D721Med (cell line): ENCODE measurements at regions not wholly inside any gene's neighbourhood (a gene's known extent, or its start where the extent isn't known, plus 50 kb on each side); places are given as distances from the start of the nearest gene placed in this dataset.
"Not testable (repeated sequence)": the region's sequence is repeated elsewhere in the genome, so short reads cannot be mapped to it uniquely, and the experiment has no call there.

Experiments
- DNase-seq: peaks from one replicate; pipeline ENCODE4 v3.0.0; 2011; ENCODE audit warnings: low spot score; ENCODE audit not compliant: insufficient read length
- FAIRE-seq: peaks from 2 replicates; lab custom pipeline; 2011; peaks lifted over from hg19 to GRCh38; lab: Jason Lieb, UNC
- CTCF ChIP-seq: IDR thresholded peaks from 2 replicates; pipeline ENCODE4 v1.5.1; 2012; ENCODE audit warnings: mild to moderate bottlenecking, control low read depth; ENCODE audit not compliant: insufficient read depth; ENCODE audit errors: missing control alignments

DNA sequence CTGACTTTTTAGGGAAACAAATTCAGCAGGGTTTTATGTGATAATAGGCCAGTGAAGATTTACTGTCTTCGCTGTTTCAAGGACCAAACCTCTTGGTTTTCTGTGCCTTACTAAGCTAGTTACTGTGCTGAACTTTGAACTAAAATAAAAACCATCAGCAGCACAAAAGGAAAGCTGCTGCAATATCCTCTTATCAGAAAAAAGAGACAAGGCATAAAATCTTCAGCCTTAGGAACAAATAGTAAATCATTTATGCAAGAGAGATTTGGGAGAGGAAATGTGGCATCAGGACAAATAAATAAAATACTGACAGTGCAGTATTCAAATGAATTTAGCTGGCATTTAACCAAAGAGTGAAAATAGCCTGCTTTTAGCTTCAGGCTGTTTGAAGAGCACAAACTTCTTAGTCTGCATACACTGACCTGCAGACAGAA is 64.1 kb upstream of the EHBP1 start:
- DNase-seq (no peak), FAIRE-seq (no peak)
- no peak for TF ChIP-seq CTCF

- DNase-seq, result no peak
Observed at GRCh38 chr2:62631160-62632085, 74.1 kb upstream of the EHBP1 start.

GRCh38 chr2:62630206-62630605 is 75.3 kb upstream of the EHBP1 start:
- not testable (repeated sequence) for FAIRE-seq, DNase-seq

More at GRCh38 chr2:62631160-62632085, 74.1 kb upstream of the EHBP1 start:
- no peak for FAIRE-seq
- TF ChIP-seq CTCF, result no peak

DNA sequence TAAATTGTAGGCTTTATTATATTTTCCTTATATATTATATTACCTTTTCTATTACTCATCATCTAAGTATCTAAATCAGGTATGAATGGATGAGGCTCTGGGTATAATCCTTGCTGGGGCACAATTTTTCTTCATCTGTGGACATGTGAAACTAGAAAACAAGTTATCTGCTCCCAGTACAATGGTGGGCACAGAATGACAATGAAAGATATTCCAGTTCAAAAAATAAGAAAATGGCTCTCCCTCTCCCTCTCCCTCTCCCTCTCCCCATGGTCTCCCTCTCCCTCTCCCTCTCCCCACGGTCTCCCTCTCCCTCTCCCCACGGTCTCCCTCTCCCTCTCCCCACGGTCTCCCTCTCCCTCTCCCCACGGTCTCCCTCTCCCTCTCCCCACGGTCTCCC is 76.2 kb upstream of the EHBP1 start:
- DNase-seq, FAIRE-seq: not testable (repeated sequence)

DNA sequence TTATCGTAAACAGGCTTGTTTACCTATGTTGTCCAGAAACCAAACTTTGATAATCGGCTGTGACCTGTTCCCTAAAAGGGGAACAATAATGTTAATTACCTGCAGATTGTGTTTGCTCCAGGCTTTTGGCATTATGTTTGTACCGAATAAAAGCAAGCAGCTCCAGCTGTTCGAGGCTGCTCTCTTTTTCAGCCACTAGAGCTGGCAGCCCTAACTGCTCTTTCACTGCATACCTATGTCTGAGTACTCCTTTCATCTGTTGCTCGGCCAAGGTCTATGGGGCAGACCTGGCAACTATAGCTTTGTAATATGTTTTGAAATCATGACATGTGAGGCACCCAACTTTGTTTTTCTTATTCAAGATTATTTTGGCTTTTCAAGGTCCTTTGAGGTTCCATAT is 77.8 kb upstream of the EHBP1 start:
- DNase-seq (no peak), FAIRE-seq (no peak)
- TF ChIP-seq CTCF, result no peak

- DNase-seq (no peak), FAIRE-seq (no peak)
- no peak for TF ChIP-seq CTCF
Observed at GRCh38 chr2:62624855-62625254, 80.7 kb upstream of the EHBP1 start.

GRCh38 chr2:62616486-62616885 is 89.0 kb upstream of the EHBP1 start:
- not testable (repeated sequence) for DNase-seq, FAIRE-seq

- FAIRE-seq (no peak), DNase-seq (no peak)
- TF ChIP-seq CTCF, result no peak
Observed at GRCh38 chr2:62611854-62612253, 93.7 kb upstream of the EHBP1 start.

DNA sequence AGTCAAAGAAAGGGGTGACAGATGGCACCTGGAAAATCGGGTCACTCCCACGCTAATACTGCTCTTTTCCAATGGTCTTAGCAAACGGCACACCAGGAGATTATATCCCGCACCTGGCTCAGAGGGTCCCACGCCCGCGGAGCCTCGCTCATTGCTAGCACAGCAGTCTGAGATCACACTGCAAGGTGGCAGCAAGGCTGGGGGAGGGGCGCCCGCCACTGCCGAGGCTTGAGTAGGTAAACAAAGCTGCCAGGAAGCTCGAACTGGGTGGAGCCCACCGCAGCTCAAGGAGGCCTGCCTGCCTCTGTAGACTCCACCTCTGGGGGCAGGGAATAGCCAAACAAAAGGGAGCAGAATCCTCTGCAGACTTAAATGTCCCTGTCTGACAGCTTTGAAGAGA is 99.5 kb upstream of the TMEM17 start:
- not testable (repeated sequence) for FAIRE-seq, DNase-seq
